ENCODE measurements at regions not wholly inside any gene's neighbourhood (a gene's known extent, or its start where the extent isn't known, plus 50 kb on each side); places are given as distances from the start of the nearest gene placed in this dataset.

GRCh38 chr5:74074111-74074510, 448.1 kb downstream of the ARHGEF28 start:
- no peak for TF ChIP-seq MAX (IDR thresholded peaks at IDR 0.05)
- TF ChIP-seq GABPA (IDR thresholded peaks at IDR 0.05; ENCODE audit: borderline replicate concordance, insufficient read depth, low read length) = no peak
- no peak for TF ChIP-seq JUN (IDR thresholded peaks at IDR 0.05; ENCODE audit: low read depth, low read length)
- TF ChIP-seq CREB1 (IDR thresholded peaks at IDR 0.05) = no peak
- TF ChIP-seq CTCF (IDR thresholded peaks at IDR 0.05; ENCODE audit: control extremely low read depth in 1 of 3, insufficient read depth in 1 of 3, low read depth in 1 of 3, low read length in 3 of 3) = no peak
- no peak for TF ChIP-seq USF2 (IDR thresholded peaks at IDR 0.05; ENCODE audit: low read length)
- TF ChIP-seq RNF2 (IDR thresholded peaks at IDR 0.05; ENCODE audit: borderline replicate concordance, low read depth, low read length, missing control alignments, poor library complexity, severe bottlenecking) = no peak
- no peak for TF ChIP-seq SIN3A (conservative IDR thresholded peaks at IDR 0.05 in 1 of 2, IDR thresholded peaks at IDR 0.05 in 1 of 2; ENCODE audit: low read depth in 1 of 2, low read length in 2 of 2)
- no peak for TF ChIP-seq TAF1 (IDR thresholded peaks at IDR 0.05; ENCODE audit: low read depth, low read length)
- no peak for TF ChIP-seq RFX5 (IDR thresholded peaks at IDR 0.05; ENCODE audit: borderline replicate concordance, low read depth, low read length)
- no peak for TF ChIP-seq POLR2A (IDR thresholded peaks at IDR 0.05; ENCODE audit: control extremely low read depth in 1 of 2, low read depth in 2 of 2, low read length in 2 of 2)
- TF ChIP-seq CEBPB (IDR thresholded peaks at IDR 0.05; ENCODE audit: low read depth, low read length) = no peak
- TF ChIP-seq SP1 (IDR thresholded peaks at IDR 0.05; ENCODE audit: low read depth, low read length) = no peak
- TF ChIP-seq SP2 (IDR thresholded peaks at IDR 0.05; ENCODE audit: low read length) = no peak
